ENCODE measurements at regions not wholly inside any gene's neighbourhood (a gene's known extent, or its start where the extent isn't known, plus 50 kb on each side); places are given as distances from the start of the nearest gene placed in this dataset.

- TF ChIP-seq, protein P1, sequence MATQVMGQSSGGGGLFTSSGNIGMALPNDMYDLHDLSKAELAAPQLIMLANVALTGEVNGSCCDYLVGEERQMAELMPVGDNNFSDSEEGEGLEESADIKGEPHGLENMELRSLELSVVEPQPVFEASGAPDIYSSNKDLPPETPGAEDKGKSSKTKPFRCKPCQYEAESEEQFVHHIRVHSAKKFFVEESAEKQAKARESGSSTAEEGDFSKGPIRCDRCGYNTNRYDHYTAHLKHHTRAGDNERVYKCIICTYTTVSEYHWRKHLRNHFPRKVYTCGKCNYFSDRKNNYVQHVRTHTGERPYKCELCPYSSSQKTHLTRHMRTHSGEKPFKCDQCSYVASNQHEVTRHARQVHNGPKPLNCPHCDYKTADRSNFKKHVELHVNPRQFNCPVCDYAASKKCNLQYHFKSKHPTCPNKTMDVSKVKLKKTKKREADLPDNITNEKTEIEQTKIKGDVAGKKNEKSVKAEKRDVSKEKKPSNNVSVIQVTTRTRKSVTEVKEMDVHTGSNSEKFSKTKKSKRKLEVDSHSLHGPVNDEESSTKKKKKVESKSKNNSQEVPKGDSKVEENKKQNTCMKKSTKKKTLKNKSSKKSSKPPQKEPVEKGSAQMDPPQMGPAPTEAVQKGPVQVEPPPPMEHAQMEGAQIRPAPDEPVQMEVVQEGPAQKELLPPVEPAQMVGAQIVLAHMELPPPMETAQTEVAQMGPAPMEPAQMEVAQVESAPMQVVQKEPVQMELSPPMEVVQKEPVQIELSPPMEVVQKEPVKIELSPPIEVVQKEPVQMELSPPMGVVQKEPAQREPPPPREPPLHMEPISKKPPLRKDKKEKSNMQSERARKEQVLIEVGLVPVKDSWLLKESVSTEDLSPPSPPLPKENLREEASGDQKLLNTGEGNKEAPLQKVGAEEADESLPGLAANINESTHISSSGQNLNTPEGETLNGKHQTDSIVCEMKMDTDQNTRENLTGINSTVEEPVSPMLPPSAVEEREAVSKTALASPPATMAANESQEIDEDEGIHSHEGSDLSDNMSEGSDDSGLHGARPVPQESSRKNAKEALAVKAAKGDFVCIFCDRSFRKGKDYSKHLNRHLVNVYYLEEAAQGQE (IDR thresholded peaks at IDR 0.05; ENCODE audit: unreplicated experiment): no peak
- TF ChIP-seq STAT1 (IDR thresholded peaks at IDR 0.05; ENCODE audit: unreplicated experiment) (no peak), ZNF331 (CRISPR knock-in tag; IDR thresholded peaks at IDR 0.05; ENCODE audit: low read depth) (no peak), POLR2AphosphoS5 (IDR thresholded peaks at IDR 0.05; ENCODE audit: low read depth) (no peak), JUNB (IDR thresholded peaks at IDR 0.05; ENCODE audit: unreplicated experiment) (no peak), EZH2phosphoT487 (IDR thresholded peaks at IDR 0.05; ENCODE audit: unreplicated experiment) (no peak), EZH2 (IDR thresholded peaks at IDR 0.05; ENCODE audit: low read depth, unreplicated experiment) (no peak), NANOG (IDR thresholded peaks at IDR 0.05; ENCODE audit: borderline replicate concordance) (no peak), CREB1 (CRISPR knock-in tag; IDR thresholded peaks at IDR 0.05; ENCODE audit: low read depth) (no peak)
- TF ChIP-seq, protein P2, sequence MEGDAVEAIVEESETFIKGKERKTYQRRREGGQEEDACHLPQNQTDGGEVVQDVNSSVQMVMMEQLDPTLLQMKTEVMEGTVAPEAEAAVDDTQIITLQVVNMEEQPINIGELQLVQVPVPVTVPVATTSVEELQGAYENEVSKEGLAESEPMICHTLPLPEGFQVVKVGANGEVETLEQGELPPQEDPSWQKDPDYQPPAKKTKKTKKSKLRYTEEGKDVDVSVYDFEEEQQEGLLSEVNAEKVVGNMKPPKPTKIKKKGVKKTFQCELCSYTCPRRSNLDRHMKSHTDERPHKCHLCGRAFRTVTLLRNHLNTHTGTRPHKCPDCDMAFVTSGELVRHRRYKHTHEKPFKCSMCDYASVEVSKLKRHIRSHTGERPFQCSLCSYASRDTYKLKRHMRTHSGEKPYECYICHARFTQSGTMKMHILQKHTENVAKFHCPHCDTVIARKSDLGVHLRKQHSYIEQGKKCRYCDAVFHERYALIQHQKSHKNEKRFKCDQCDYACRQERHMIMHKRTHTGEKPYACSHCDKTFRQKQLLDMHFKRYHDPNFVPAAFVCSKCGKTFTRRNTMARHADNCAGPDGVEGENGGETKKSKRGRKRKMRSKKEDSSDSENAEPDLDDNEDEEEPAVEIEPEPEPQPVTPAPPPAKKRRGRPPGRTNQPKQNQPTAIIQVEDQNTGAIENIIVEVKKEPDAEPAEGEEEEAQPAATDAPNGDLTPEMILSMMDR (conservative IDR thresholded peaks at IDR 0.05; ENCODE audit: low read depth in 2 of 2): no peak
- TF ChIP-seq, protein P3, sequence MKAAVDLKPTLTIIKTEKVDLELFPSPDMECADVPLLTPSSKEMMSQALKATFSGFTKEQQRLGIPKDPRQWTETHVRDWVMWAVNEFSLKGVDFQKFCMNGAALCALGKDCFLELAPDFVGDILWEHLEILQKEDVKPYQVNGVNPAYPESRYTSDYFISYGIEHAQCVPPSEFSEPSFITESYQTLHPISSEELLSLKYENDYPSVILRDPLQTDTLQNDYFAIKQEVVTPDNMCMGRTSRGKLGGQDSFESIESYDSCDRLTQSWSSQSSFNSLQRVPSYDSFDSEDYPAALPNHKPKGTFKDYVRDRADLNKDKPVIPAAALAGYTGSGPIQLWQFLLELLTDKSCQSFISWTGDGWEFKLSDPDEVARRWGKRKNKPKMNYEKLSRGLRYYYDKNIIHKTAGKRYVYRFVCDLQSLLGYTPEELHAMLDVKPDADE (IDR thresholded peaks at IDR 0.05): no peak
Observed at GRCh38 chr17:65459677-65460347, 101.6 kb downstream of the AXIN2 start (continued).

DNA sequence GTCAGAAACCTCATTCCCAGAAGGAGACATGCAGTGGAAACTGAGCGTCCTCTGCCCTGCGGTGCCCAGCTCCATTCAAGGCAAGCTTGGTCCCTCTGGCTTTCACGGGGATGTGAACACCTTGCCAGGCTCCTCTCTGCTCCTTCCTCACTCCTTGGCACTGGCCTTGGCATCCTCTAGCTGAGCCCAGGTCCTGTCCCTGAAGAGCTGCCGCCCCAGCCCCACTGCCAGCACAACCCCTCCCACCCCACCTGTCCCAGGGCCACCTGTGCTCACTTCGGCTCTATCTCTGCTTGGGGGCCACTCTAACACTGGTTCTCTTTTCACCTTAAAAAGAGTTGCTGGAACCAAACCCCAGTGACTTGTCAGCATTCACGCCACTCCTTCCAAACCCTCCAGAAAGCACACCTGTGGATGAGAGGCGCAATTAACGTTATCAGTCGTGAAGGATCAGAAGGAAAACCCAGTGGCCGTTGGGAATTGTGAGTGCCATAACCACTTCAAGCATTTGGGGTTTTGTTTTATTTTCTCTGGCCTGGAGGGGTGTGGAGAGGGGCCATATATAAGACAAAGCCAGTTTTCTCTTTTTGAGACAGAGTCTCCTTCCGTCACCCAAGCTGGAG is 103.7 kb downstream of the AXIN2 start:
- ATAC-seq (no peak), DNase-seq (ENCODE audit: low spot score) (no peak)
- no peaks in the 10 kb centered on the region for H3K79me2 ChIP-seq (replicated peaks; ENCODE audit: insufficient read depth)
- H3K4me1 ChIP-seq (ENCODE audit: insufficient read depth): peaks cover 29% of the 10 kb centered on the region
- H3K4me3 ChIP-seq: no peak overlapping the region
- no peaks in the 10 kb centered on the region for H3K36me3 ChIP-seq (ENCODE audit: insufficient read depth)
- H3K9me3 Mint-ChIP-seq: peaks cover under 1% of the 10 kb centered on the region; the same call in 1 of the 3 replicates
- H3K27ac ChIP-seq (ENCODE audit: low read depth): no peak overlapping the region
- no peaks in the 10 kb centered on the region for H3F3A ChIP-seq (replicated peaks; ENCODE audit: low read depth)
- no peaks in the 10 kb centered on the region for H3K9me2 ChIP-seq (ENCODE audit: insufficient read depth)
- no peak overlapping the region for H2AFZ ChIP-seq
- H3K27me3 Mint-ChIP-seq (ENCODE audit: insufficient read depth, low read depth, poor library complexity): peaks cover 12% of the 10 kb centered on the region
- H3K4me1 Mint-ChIP-seq: peaks cover 52% of the 10 kb centered on the region
- no peak overlapping the region for H3K4me2 ChIP-seq
- H3K36me3 Mint-ChIP-seq (ENCODE audit: low read depth): no peaks in the 10 kb centered on the region
- H3K4me3 Mint-ChIP-seq: no peak overlapping the region
- no peaks in the 10 kb centered on the region for H4K20me1 ChIP-seq (replicated peaks; ENCODE audit: insufficient read depth)
- no peak overlapping the region for H3K27ac Mint-ChIP-seq
- no peaks in the 10 kb centered on the region for H3K27me3 ChIP-seq (ENCODE audit: insufficient read depth)
- TF ChIP-seq JUNB (IDR thresholded peaks at IDR 0.05; ENCODE audit: unreplicated experiment): no peak
- TF ChIP-seq NANOG (IDR thresholded peaks at IDR 0.05; ENCODE audit: borderline replicate concordance): no peak
- TF ChIP-seq, protein P3 (IDR thresholded peaks at IDR 0.05): no peak
- TF ChIP-seq EZH2 (IDR thresholded peaks at IDR 0.05; ENCODE audit: low read depth, unreplicated experiment): no peak
- TF ChIP-seq ZNF331 (CRISPR knock-in tag; IDR thresholded peaks at IDR 0.05; ENCODE audit: low read depth): no peak
- no peak for TF ChIP-seq POLR2AphosphoS5 (IDR thresholded peaks at IDR 0.05; ENCODE audit: low read depth)
- TF ChIP-seq, protein P2 (conservative IDR thresholded peaks at IDR 0.05; ENCODE audit: low read depth in 2 of 2): no peak
- no peak for TF ChIP-seq ZNF114 (CRISPR knock-in tag; IDR thresholded peaks at IDR 0.05)
- no peak for TF ChIP-seq EZH2phosphoT487 (IDR thresholded peaks at IDR 0.05; ENCODE audit: unreplicated experiment)
